Esophagus muscularis mucosa (tissue), 4 donors: ENCODE measurements at regions not wholly inside any gene's neighbourhood (a gene's known extent, or its start where the extent isn't known, plus 50 kb on each side); places are given as distances from the start of the nearest gene placed in this dataset.

Experiments used
- CTCF ChIP-seq, 3 experiments: fragments of 200-600 bp in 2 of 3; fragments of 450-650 bp in 1 of 3; sonication (generic) in 2 of 3; IDR thresholded peaks; one replicate each; pipeline ENCODE4 v1.5.1; 2017 to 2019; ENCODE audit warnings: antibody characterized with exemption in 3 of 3, mild to moderate bottlenecking in 2 of 3, moderate library complexity in 1 of 3
- EP300 ChIP-seq: sonication (generic); formaldehyde crosslinking; IDR thresholded peaks from one replicate; pipeline ENCODE4 v1.6.1; 2017; ENCODE audit warnings: antibody characterized with exemption
- POLR2A ChIP-seq: fragments of 450-650 bp; IDR thresholded peaks from one replicate; pipeline ENCODE4 v1.6.1; 2017; ENCODE audit warnings: antibody characterized with exemption, moderate library complexity, mild to moderate bottlenecking, low read depth

GRCh38 chr6:120157873-120158272 lies 808.3 kb upstream of the MAN1A1 start:
- TF ChIP-seq CTCF (IDR thresholded peaks at IDR 0.05), result no peak
- no peak for TF ChIP-seq POLR2A
- TF ChIP-seq EP300, result no peak
